HEK293 (cell line): ENCODE measurements at regions not wholly inside any gene's neighbourhood (a gene's known extent, or its start where the extent isn't known, plus 50 kb on each side); places are given as distances from the start of the nearest gene placed in this dataset.

ENCODE experiments used
- CTCF ChIA-PET: fragments of 350-600 bp; formaldehyde crosslinking; extraction: SDS; loops from one replicate; lab custom pipeline; 2021; ENCODE audit warnings: antibody characterized with exemption; lab: Yijun Ruan, JAX
- POLR2A ChIA-PET: fragments of 300-600 bp; formaldehyde crosslinking; extraction: SDS; loops from one replicate; lab custom pipeline; 2020; ENCODE audit warnings: antibody characterized with exemption, inconsistent platforms; lab: Yijun Ruan, JAX
- H3K27ac ChIP-seq: fragments of 200-500 bp; sonication (Bioruptor generic); 2 replicates; pipeline ENCODE4 v1.5.1; 2014; ENCODE audit warnings: low read depth, low read length, control low read depth, inconsistent platforms; ENCODE audit errors: extremely low read depth
- H3K36me3 ChIP-seq, 2 experiments: fragments of 200-500 bp in 1 of 2; sonication (Bioruptor generic) in 1 of 2; 1 replicate in 1 of 2; 2 replicates in 1 of 2; pipeline ENCODE4 v1.5.1; 2014 to 2017; ENCODE audit warnings: inconsistent platforms in 2 of 2, low read length in 2 of 2; ENCODE audit not compliant: control insufficient read depth in 2 of 2, insufficient read depth in 1 of 2
- H3K4me1 ChIP-seq: fragments of 200-500 bp; sonication (Bioruptor generic); 2 replicates; pipeline ENCODE4 v1.5.1; 2014; ENCODE audit warnings: mild to moderate bottlenecking, low read length, inconsistent platforms; ENCODE audit not compliant: control insufficient read depth, insufficient read depth
- H3K4me3 ChIP-seq: 2 replicates; pipeline ENCODE4 v1.5.1; 2011; ENCODE audit warnings: low read depth, mild to moderate bottlenecking, control low read depth, low read length, moderate library complexity
- H3K9me3 ChIP-seq: fragments of 200-500 bp; sonication (Bioruptor generic); 2 replicates; pipeline ENCODE4 v1.5.1; 2014; ENCODE audit warnings: low read depth, low read length, inconsistent platforms; ENCODE audit not compliant: control insufficient read depth, insufficient read depth
- MEIS1 ChIP-seq: sonication (generic); formaldehyde crosslinking; IDR thresholded peaks from 2 replicates; pipeline ENCODE4 v1.8.1; 2022; ENCODE audit warnings: missing genetic modification reagents, mild to moderate bottlenecking, borderline replicate concordance
- SCRT1 ChIP-seq: fragments of 450-650 bp; formaldehyde crosslinking; IDR thresholded peaks from 2 replicates; pipeline ENCODE4 v1.5.1; 2016; ENCODE audit warnings: missing biosample characterization, missing genetic modification characterization, borderline replicate concordance
- ZBTB20 ChIP-seq: fragments of 450-650 bp; formaldehyde crosslinking; IDR thresholded peaks from 2 replicates; pipeline ENCODE4 v1.5.1; 2016; ENCODE audit warnings: missing biosample characterization, missing genetic modification characterization
- ZBTB8A ChIP-seq: fragments of 450-650 bp; formaldehyde crosslinking; IDR thresholded peaks from 2 replicates; pipeline ENCODE4 v1.5.1; 2016; ENCODE audit warnings: missing biosample characterization, missing genetic modification characterization
- ZFP69B ChIP-seq: fragments of 450-650 bp; formaldehyde crosslinking; IDR thresholded peaks from 2 replicates; pipeline ENCODE4 v1.5.1; 2016; ENCODE audit warnings: missing biosample characterization, missing genetic modification characterization
- ZNF114 ChIP-seq: fragments of 450-650 bp; formaldehyde crosslinking; IDR thresholded peaks from 2 replicates; pipeline ENCODE4 v1.5.0; 2017; ENCODE audit warnings: missing biosample characterization, missing genetic modification characterization
- ZNF23 ChIP-seq: fragments of 450-650 bp; formaldehyde crosslinking; IDR thresholded peaks from 2 replicates; pipeline ENCODE4 v1.5.1; 2016; ENCODE audit warnings: missing biosample characterization, missing genetic modification characterization, borderline replicate concordance
- ZNF302 ChIP-seq: fragments of 450-650 bp; formaldehyde crosslinking; IDR thresholded peaks from 2 replicates; pipeline ENCODE4 v1.5.1; 2016; ENCODE audit warnings: missing biosample characterization, missing genetic modification characterization, low read depth
- ZNF544 ChIP-seq: fragments of 450-650 bp; formaldehyde crosslinking; IDR thresholded peaks from 2 replicates; pipeline ENCODE4 v1.5.0; 2017; ENCODE audit warnings: missing biosample characterization, missing genetic modification characterization
- ZNF580 ChIP-seq: fragments of 450-650 bp; formaldehyde crosslinking; IDR thresholded peaks from 2 replicates; pipeline ENCODE4 v1.5.1; 2016; ENCODE audit warnings: missing biosample characterization, missing genetic modification characterization
- ZNF600 ChIP-seq: fragments of 450-650 bp; formaldehyde crosslinking; IDR thresholded peaks from 2 replicates; pipeline ENCODE4 v1.5.1; 2016; ENCODE audit warnings: missing biosample characterization, missing genetic modification characterization
- ZNF610 ChIP-seq: fragments of 450-650 bp; formaldehyde crosslinking; IDR thresholded peaks from 2 replicates; pipeline ENCODE4 v1.5.1; 2016; ENCODE audit warnings: missing biosample characterization, missing genetic modification characterization, borderline replicate concordance
- ZNF776 ChIP-seq: fragments of 450-650 bp; formaldehyde crosslinking; IDR thresholded peaks from 2 replicates; pipeline ENCODE4 v1.5.0; 2017; ENCODE audit warnings: missing biosample characterization, missing genetic modification characterization, borderline replicate concordance
- ZSCAN18 ChIP-seq: fragments of 450-650 bp; formaldehyde crosslinking; IDR thresholded peaks from 2 replicates; pipeline ENCODE4 v1.5.1; 2016; ENCODE audit warnings: missing biosample characterization, missing genetic modification characterization
- TF ChIP-seq, protein P1 (sequence below): fragments of 450-650 bp; formaldehyde crosslinking; IDR thresholded peaks from 2 replicates; pipeline ENCODE4 v1.5.1; 2016; ENCODE audit warnings: missing biosample characterization, missing genetic modification characterization
- TF ChIP-seq, protein P2 (sequence below): fragments of 450-650 bp; formaldehyde crosslinking; IDR thresholded peaks from 2 replicates; pipeline ENCODE4 v1.5.0; 2017; ENCODE audit warnings: missing biosample characterization, missing genetic modification characterization, borderline replicate concordance
- TF ChIP-seq, protein P3 (sequence below): fragments of 450-650 bp; formaldehyde crosslinking; IDR thresholded peaks from 2 replicates; pipeline ENCODE4 v1.5.1; 2016; ENCODE audit warnings: missing biosample characterization, missing genetic modification characterization, borderline replicate concordance

DNA sequence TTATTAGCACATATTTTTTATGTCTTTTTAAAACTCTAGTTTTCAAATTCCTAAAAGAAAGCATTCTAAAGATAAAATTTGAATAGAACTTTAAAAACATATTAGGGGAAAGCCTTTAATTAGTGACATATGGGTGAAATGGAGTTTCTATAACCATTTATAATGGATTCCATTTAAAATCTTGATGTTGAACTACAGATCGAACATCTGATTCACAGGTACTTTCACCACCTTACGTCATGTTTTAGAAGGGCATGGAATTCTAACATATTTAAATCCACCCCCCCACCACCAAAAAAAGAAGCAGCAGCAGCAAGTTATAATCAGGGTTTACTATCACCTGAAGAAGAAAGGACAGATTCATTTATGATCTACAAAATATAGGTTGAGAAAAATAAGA is 298.4 kb downstream of the SMOC2 start (continued):
- TF ChIP-seq ZSCAN18 (tag by site-specific recombination) (no peak), ZNF610 (tag by site-specific recombination) (no peak), ZNF776 (tag by site-specific recombination) (no peak), ZFP69B (no peak), ZNF600 (no peak)
- TF ChIP-seq, protein P1, sequence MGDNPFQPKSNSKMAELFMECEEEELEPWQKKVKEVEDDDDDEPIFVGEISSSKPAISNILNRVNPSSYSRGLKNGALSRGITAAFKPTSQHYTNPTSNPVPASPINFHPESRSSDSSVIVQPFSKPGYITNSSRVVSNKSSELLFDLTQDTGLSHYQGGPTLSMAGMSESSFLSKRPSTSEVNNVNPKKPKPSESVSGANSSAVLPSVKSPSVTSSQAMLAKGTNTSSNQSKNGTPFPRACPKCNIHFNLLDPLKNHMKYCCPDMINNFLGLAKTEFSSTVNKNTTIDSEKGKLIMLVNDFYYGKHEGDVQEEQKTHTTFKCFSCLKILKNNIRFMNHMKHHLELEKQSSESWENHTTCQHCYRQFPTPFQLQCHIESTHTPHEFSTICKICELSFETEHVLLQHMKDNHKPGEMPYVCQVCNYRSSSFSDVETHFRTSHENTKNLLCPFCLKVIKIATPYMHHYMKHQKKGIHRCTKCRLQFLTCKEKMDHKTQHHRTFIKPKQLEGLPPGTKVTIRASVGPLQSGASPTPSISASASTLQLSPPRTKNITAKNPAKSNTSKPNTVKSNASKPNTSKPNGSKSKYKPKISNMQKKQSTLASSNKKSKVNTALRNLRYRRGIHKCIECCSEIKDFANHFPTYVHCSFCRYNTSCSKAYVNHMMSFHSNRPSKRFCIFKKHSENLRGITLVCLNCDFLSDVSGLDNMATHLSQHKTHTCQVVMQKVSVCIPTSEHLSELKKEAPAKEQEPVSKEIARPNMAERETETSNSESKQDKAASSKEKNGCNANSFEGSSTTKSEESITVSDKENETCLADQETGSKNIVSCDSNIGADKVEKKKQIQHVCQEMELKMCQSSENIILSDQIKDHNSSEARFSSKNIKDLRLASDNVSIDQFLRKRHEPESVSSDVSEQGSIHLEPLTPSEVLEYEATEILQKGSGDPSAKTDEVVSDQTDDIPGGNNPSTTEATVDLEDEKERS (tag by site-specific recombination) = no peak

GRCh38 chr6:168737481-168737880 is 296.5 kb downstream of the SMOC2 start:
- H3K27ac ChIP-seq = no peak overlapping the region
- H3K9me3 ChIP-seq = no peaks in the 10 kb centered on the region
- TF ChIP-seq ZNF544 (tag by site-specific recombination) (no peak), ZNF114 (no peak), SCRT1 (tag by site-specific recombination) (no peak), ZNF302 (tag by site-specific recombination) (no peak), ZBTB8A (tag by site-specific recombination) (no peak), ZNF580 (no peak), ZNF23 (tag by site-specific recombination) (no peak), MEIS1 (no peak), ZBTB20 (tag by site-specific recombination) (no peak)
- TF ChIP-seq, protein P2, sequence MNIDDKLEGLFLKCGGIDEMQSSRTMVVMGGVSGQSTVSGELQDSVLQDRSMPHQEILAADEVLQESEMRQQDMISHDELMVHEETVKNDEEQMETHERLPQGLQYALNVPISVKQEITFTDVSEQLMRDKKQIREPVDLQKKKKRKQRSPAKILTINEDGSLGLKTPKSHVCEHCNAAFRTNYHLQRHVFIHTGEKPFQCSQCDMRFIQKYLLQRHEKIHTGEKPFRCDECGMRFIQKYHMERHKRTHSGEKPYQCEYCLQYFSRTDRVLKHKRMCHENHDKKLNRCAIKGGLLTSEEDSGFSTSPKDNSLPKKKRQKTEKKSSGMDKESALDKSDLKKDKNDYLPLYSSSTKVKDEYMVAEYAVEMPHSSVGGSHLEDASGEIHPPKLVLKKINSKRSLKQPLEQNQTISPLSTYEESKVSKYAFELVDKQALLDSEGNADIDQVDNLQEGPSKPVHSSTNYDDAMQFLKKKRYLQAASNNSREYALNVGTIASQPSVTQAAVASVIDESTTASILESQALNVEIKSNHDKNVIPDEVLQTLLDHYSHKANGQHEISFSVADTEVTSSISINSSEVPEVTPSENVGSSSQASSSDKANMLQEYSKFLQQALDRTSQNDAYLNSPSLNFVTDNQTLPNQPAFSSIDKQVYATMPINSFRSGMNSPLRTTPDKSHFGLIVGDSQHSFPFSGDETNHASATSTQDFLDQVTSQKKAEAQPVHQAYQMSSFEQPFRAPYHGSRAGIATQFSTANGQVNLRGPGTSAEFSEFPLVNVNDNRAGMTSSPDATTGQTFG = no peak
- TF ChIP-seq, protein P3, sequence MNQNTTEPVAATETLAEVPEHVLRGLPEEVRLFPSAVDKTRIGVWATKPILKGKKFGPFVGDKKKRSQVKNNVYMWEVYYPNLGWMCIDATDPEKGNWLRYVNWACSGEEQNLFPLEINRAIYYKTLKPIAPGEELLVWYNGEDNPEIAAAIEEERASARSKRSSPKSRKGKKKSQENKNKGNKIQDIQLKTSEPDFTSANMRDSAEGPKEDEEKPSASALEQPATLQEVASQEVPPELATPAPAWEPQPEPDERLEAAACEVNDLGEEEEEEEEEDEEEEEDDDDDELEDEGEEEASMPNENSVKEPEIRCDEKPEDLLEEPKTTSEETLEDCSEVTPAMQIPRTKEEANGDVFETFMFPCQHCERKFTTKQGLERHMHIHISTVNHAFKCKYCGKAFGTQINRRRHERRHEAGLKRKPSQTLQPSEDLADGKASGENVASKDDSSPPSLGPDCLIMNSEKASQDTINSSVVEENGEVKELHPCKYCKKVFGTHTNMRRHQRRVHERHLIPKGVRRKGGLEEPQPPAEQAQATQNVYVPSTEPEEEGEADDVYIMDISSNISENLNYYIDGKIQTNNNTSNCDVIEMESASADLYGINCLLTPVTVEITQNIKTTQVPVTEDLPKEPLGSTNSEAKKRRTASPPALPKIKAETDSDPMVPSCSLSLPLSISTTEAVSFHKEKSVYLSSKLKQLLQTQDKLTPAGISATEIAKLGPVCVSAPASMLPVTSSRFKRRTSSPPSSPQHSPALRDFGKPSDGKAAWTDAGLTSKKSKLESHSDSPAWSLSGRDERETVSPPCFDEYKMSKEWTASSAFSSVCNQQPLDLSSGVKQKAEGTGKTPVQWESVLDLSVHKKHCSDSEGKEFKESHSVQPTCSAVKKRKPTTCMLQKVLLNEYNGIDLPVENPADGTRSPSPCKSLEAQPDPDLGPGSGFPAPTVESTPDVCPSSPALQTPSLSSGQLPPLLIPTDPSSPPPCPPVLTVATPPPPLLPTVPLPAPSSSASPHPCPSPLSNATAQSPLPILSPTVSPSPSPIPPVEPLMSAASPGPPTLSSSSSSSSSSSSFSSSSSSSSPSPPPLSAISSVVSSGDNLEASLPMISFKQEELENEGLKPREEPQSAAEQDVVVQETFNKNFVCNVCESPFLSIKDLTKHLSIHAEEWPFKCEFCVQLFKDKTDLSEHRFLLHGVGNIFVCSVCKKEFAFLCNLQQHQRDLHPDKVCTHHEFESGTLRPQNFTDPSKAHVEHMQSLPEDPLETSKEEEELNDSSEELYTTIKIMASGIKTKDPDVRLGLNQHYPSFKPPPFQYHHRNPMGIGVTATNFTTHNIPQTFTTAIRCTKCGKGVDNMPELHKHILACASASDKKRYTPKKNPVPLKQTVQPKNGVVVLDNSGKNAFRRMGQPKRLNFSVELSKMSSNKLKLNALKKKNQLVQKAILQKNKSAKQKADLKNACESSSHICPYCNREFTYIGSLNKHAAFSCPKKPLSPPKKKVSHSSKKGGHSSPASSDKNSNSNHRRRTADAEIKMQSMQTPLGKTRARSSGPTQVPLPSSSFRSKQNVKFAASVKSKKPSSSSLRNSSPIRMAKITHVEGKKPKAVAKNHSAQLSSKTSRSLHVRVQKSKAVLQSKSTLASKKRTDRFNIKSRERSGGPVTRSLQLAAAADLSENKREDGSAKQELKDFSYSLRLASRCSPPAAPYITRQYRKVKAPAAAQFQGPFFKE = no peak
- TF ChIP-seq, all 188 proteins: peak for 0
- Histone ChIP-seq H3K4me3 (no peak overlapping the region), H3K4me1 (no peaks in the 10 kb centered on the region), H3K36me3 (no peaks in the 10 kb centered on the region)
- CTCF ChIA-PET = interaction anchor here (0.8 kb wide), 1 partner anchor 21 kb away, joined by 3 read pairs; no protein-coding TSS in a partner anchor
- POLR2A ChIA-PET = no interaction called here
